ENCODE measurements at regions not wholly inside any gene's neighbourhood (a gene's known extent, or its start where the extent isn't known, plus 50 kb on each side); places are given as distances from the start of the nearest gene placed in this dataset.

DNA sequence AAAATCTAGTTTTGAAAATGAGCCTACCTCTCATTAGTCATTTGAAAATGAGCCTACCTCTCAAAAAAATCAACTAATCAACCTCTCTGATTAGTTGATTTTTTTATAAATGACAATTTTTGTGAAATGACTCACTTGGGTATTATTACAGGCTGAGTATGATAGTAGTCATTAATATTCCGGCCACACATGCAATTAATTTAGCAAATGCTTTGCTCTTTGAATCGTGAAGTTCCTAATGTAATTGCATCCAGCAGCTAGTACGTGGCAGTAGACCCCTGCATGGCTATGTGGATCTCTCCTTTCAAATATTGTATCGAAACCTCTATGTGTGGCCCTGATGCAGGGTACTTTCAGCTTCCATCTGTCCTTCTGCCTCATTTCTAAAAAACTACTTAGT lies 245.9 kb upstream of the PHYHIPL start:
- TF ChIP-seq POLR2AphosphoS5 (IDR thresholded peaks at IDR 0.05) (no peak), EP300 (IDR thresholded peaks at IDR 0.05) (no peak), POLR2A (IDR thresholded peaks at IDR 0.05; ENCODE audit: low read depth) (no peak)
- TF ChIP-seq, protein P1, sequence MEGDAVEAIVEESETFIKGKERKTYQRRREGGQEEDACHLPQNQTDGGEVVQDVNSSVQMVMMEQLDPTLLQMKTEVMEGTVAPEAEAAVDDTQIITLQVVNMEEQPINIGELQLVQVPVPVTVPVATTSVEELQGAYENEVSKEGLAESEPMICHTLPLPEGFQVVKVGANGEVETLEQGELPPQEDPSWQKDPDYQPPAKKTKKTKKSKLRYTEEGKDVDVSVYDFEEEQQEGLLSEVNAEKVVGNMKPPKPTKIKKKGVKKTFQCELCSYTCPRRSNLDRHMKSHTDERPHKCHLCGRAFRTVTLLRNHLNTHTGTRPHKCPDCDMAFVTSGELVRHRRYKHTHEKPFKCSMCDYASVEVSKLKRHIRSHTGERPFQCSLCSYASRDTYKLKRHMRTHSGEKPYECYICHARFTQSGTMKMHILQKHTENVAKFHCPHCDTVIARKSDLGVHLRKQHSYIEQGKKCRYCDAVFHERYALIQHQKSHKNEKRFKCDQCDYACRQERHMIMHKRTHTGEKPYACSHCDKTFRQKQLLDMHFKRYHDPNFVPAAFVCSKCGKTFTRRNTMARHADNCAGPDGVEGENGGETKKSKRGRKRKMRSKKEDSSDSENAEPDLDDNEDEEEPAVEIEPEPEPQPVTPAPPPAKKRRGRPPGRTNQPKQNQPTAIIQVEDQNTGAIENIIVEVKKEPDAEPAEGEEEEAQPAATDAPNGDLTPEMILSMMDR (IDR thresholded peaks at IDR 0.05): no peak

Measured in esophagus muscularis mucosa (tissue), 4 donors.